Uterus (tissue), 2 donors: ENCODE measurements at regions not wholly inside any gene's neighbourhood (a gene's known extent, or its start where the extent isn't known, plus 50 kb on each side); places are given as distances from the start of the nearest gene placed in this dataset.
"Not testable (repeated sequence)": the region's sequence is repeated elsewhere in the genome, so short reads cannot be mapped to it uniquely, and the experiment has no call there.

Experiments
- CTCF ChIP-seq, 4 experiments: fragments of 200-600 bp in 2 of 4; fragments of 450-650 bp in 2 of 4; sonication (generic) in 2 of 4; IDR thresholded peaks; one replicate each; pipeline ENCODE4 v1.5.1; 2016 to 2019; ENCODE audit warnings: antibody characterized with exemption in 4 of 4, mild to moderate bottlenecking in 2 of 4, moderate library complexity in 1 of 4
- POLR2A ChIP-seq, 2 donors: fragments of 450-650 bp; IDR thresholded peaks; one replicate each; pipeline ENCODE4 v1.6.1; 2016; ENCODE audit warnings: antibody characterized with exemption in 2 of 2, mild to moderate bottlenecking in 1 of 2, moderate library complexity in 1 of 2

GRCh38 chr4:49153011-49153410, 166.9 kb downstream of the CWH43 start:
- TF ChIP-seq CTCF, POLR2A (IDR thresholded peaks at IDR 0.05): not testable (repeated sequence)
